ENCODE measurements at regions not wholly inside any gene's neighbourhood (a gene's known extent, or its start where the extent isn't known, plus 50 kb on each side); places are given as distances from the start of the nearest gene placed in this dataset.

DNA sequence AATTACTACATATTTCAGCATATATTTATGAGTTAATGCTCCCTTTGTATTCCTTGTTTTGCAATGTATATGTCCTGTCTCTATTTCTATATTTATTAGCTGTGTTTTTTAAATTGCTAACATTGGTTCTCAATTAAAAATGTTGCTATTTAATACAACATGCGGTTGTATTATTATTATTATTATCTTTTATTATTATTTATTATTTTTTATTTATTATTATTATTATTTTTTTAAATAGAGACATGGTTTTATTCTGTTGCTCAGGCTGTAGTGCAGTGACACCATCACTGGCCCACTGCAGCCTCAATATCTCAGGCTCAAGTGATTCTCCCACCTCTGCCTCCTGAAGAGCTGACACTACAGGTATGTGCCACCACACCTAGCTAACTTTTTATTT, 1005.9 kb upstream of the ADGRL3 start:
- no peak for TF ChIP-seq POLR2AphosphoS5 (IDR thresholded peaks at IDR 0.05)
- TF ChIP-seq CTCF (IDR thresholded peaks at IDR 0.05) = no peak
- no peak for TF ChIP-seq POLR2A (IDR thresholded peaks at IDR 0.05; ENCODE audit: low read depth)
